ENCODE measurements at regions not wholly inside any gene's neighbourhood (a gene's known extent, or its start where the extent isn't known, plus 50 kb on each side); places are given as distances from the start of the nearest gene placed in this dataset.

DNA sequence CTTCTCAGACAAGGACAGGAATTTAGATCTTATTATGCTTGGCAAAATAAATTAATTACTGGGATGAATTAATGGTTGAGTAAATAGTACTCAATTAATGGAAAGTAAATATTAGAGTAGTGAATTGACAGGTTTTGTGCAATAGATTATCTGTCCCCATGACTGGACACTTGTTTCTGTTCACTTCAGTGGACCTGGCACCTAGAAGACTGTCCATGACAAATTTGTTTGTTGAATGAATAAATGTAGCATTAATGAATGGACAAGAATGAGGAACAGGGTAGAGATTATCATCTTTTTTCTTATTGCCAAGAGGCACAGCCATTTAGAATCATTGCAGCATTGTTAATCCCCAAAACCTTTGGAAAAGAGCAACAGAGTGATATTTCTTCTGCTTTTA is 570.0 kb upstream of the CRIM1 start:
- TF ChIP-seq RFX5 (IDR thresholded peaks at IDR 0.05; ENCODE audit: low read length) (no peak), TEAD4 (IDR thresholded peaks at IDR 0.05; ENCODE audit: borderline replicate concordance, insufficient read depth) (no peak), RAD21 (IDR thresholded peaks at IDR 0.05; ENCODE audit: low read length) (no peak), POLR2AphosphoS5 (IDR thresholded peaks at IDR 0.05; ENCODE audit: low read depth, low read length) (no peak), SMC3 (IDR thresholded peaks at IDR 0.05; ENCODE audit: low read depth, low read length) (no peak)
- TF ChIP-seq, protein P1, sequence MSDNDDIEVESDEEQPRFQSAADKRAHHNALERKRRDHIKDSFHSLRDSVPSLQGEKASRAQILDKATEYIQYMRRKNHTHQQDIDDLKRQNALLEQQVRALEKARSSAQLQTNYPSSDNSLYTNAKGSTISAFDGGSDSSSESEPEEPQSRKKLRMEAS (IDR thresholded peaks at IDR 0.05; ENCODE audit: low read depth), result no peak

All from SK-N-SH (cell line).